A549 (cell line): ENCODE measurements at regions not wholly inside any gene's neighbourhood (a gene's known extent, or its start where the extent isn't known, plus 50 kb on each side); places are given as distances from the start of the nearest gene placed in this dataset.

ENCODE experiments used
- ATAC-seq, 2 experiments: fragments of 200-7000 bp in 1 of 2; fragments of >200 bp in 1 of 2; cut with Nextera tagmentation in 1 of 2; cut with Tn5 transposase in 1 of 2; 3 replicates each; pipeline versions ENCODE4 v1.8.0 to v1.9.1; 2018 to 2020; ENCODE audit warnings: mild to moderate bottlenecking in 1 of 2, moderate library complexity in 1 of 2
- CTCF ChIA-PET: fragments of 300-600 bp; sonication (Branson Sonifier 250); formaldehyde crosslinking; extraction: SDS; loops from one replicate; lab custom pipeline; 2021; ENCODE audit warnings: antibody characterized with exemption, inconsistent platforms; lab: Yijun Ruan, JAX
- POLR2A ChIA-PET: fragments of 350-600 bp; formaldehyde crosslinking; extraction: SDS; loops from one replicate; lab custom pipeline; 2021; ENCODE audit warnings: antibody characterized with exemption, inconsistent platforms; lab: Yijun Ruan, JAX
- DNase-seq, 2 experiments: peaks; one replicate each; pipeline versions ENCODE4 v3.0.0 to v3.0.0-alpha.2; 2011 to 2016; ENCODE audit warnings: low read depth in 1 of 2, low spot score in 1 of 2
- FAIRE-seq: peaks from 2 replicates; lab custom pipeline; 2011; peaks lifted over from hg19 to GRCh38; lab: Jason Lieb, UNC
- H3K27ac ChIP-seq, 2 experiments: fragments of >200 bp; sonication (Bioruptor Twin); formaldehyde crosslinking; 3 replicates each; pipeline ENCODE4 v1.5.1; 2016 to 2017
- H3K4me1 ChIP-seq: fragments of >200 bp; sonication (Bioruptor Twin); formaldehyde crosslinking; 3 replicates; pipeline ENCODE4 v1.6.1; 2016
- H3K4me2 ChIP-seq: fragments of >200 bp; sonication (Bioruptor Twin); formaldehyde crosslinking; 3 replicates; pipeline ENCODE4 v1.6.1; 2016
- H3K4me3 ChIP-seq: fragments of >200 bp; sonication (Bioruptor Twin); formaldehyde crosslinking; 3 replicates; pipeline ENCODE4 v1.5.1; 2016
- H3K9me3 ChIP-seq: fragments of >200 bp; sonication (Bioruptor Twin); formaldehyde crosslinking; 3 replicates; pipeline ENCODE4 v1.6.1; 2016
- ATOH8 ChIP-seq: fragments of 250-450 bp; sonication (Bioruptor Pico); IDR thresholded peaks from 2 replicates; pipeline ENCODE4 v1.5.0; 2020; ENCODE audit warnings: low read depth, mild to moderate bottlenecking, moderate library complexity
- CBX8 ChIP-seq: fragments of 200-600 bp; sonication (generic); IDR thresholded peaks from 2 replicates; pipeline ENCODE4 v1.6.1; 2016
- CEBPB ChIP-seq, 2 experiments: fragments of >200 bp in 1 of 2; sonication (Bioruptor Twin) in 1 of 2; formaldehyde crosslinking in 1 of 2; IDR thresholded peaks; 2 replicates each; pipeline ENCODE4 v1.6.1; 2012 to 2016
- CHD2 ChIP-seq: fragments of 150-350 bp; IDR thresholded peaks from 2 replicates; pipeline ENCODE4 v1.6.1; 2014; ENCODE audit warnings: low read length; ENCODE audit not compliant: partially characterized antibody
- CHD4 ChIP-seq: fragments of 200-600 bp; sonication (generic); IDR thresholded peaks from 2 replicates; pipeline ENCODE4 v1.6.1; 2016; ENCODE audit warnings: antibody characterized with exemption, mild to moderate bottlenecking, borderline replicate concordance
- FOSB ChIP-seq: fragments of 250-450 bp; sonication (Bioruptor Pico); IDR thresholded peaks from 2 replicates; pipeline ENCODE4 v1.5.0; 2020; ENCODE audit warnings: mild to moderate bottlenecking, moderate library complexity
- FOSL2 ChIP-seq, 2 experiments: fragments of 450-650 bp in 1 of 2; fragments of >200 bp in 1 of 2; sonication (Bioruptor Twin) in 1 of 2; formaldehyde crosslinking; IDR thresholded peaks; 2 replicates each; pipeline versions ENCODE4 v1.5.0 to v1.6.1; 2016 to 2020; ENCODE audit warnings: mild to moderate bottlenecking in 1 of 2, moderate library complexity in 1 of 2
- FOXS1 ChIP-seq: fragments of 250-450 bp; sonication (Bioruptor Pico); IDR thresholded peaks from 2 replicates; pipeline ENCODE4 v1.5.0; 2020; ENCODE audit warnings: mild to moderate bottlenecking, moderate library complexity
- HDAC2 ChIP-seq: fragments of 200-600 bp; sonication (generic); IDR thresholded peaks from 2 replicates; pipeline ENCODE4 v1.6.1; 2016
- HOXB5 ChIP-seq: fragments of 250-450 bp; sonication (Bioruptor Pico); IDR thresholded peaks from 2 replicates; pipeline ENCODE4 v1.5.0; 2020; ENCODE audit warnings: mild to moderate bottlenecking, moderate library complexity
- JUN ChIP-seq, 2 experiments: fragments of >200 bp; sonication (Bioruptor Twin); formaldehyde crosslinking; IDR thresholded peaks; 2 replicates in 1 of 2; 3 replicates in 1 of 2; pipeline ENCODE4 v1.6.1; 2016 to 2017
- MAFK ChIP-seq: fragments of 450-650 bp; IDR thresholded peaks from 2 replicates; pipeline ENCODE4 v1.6.1; 2014; ENCODE audit not compliant: partially characterized antibody
- MAX ChIP-seq: IDR thresholded peaks from 2 replicates; pipeline ENCODE4 v1.6.1; 2012
- PHF8 ChIP-seq: fragments of 200-600 bp; sonication (generic); IDR thresholded peaks from 2 replicates; pipeline ENCODE4 v1.6.1; 2016; ENCODE audit warnings: low read depth, mild to moderate bottlenecking, antibody characterized with exemption, moderate library complexity, borderline replicate concordance
- POLR2AphosphoS2 ChIP-seq: conservative IDR thresholded peaks from 2 replicates; pipeline ENCODE4 v1.6.1; 2012; ENCODE audit warnings: low read length, improper control_type of control experiment, inconsistent platforms
- RAD21 ChIP-seq, 2 experiments: fragments of >200 bp in 1 of 2; sonication (Bioruptor Twin) in 1 of 2; formaldehyde crosslinking in 1 of 2; IDR thresholded peaks in 1 of 2; conservative IDR thresholded peaks in 1 of 2; 2 replicates in 1 of 2; 3 replicates in 1 of 2; pipeline ENCODE4 v1.6.1; 2012 to 2018; ENCODE audit warnings: inconsistent platforms in 1 of 2
- RARB ChIP-seq: fragments of 250-450 bp; sonication (Bioruptor Pico); IDR thresholded peaks from 2 replicates; pipeline ENCODE4 v1.8.0; 2021; ENCODE audit warnings: mild to moderate bottlenecking, moderate library complexity
- RFX5 ChIP-seq: fragments of 450-650 bp; IDR thresholded peaks from 2 replicates; pipeline ENCODE4 v1.7.1; 2014; ENCODE audit warnings: antibody characterized with exemption, mild to moderate bottlenecking, moderate library complexity
- SMC3 ChIP-seq: fragments of >200 bp; sonication (Bioruptor Twin); formaldehyde crosslinking; IDR thresholded peaks from 3 replicates; pipeline ENCODE4 v1.6.1; 2018; ENCODE audit warnings: inconsistent platforms
- SREBF2 ChIP-seq: fragments of 450-650 bp; IDR thresholded peaks from 2 replicates; pipeline ENCODE4 v1.6.1; 2014; ENCODE audit warnings: mild to moderate bottlenecking, moderate library complexity
- TFCP2L1 ChIP-seq: fragments of 250-450 bp; sonication (Bioruptor Pico); IDR thresholded peaks from 2 replicates; pipeline ENCODE4 v1.5.0; 2021; ENCODE audit warnings: mild to moderate bottlenecking
- USF2 ChIP-seq: fragments of 450-650 bp; IDR thresholded peaks from 2 replicates; pipeline ENCODE4 v1.6.1; 2014; ENCODE audit warnings: antibody characterized with exemption
- ZC3H11A ChIP-seq: fragments of 450-650 bp; IDR thresholded peaks from 2 replicates; pipeline ENCODE4 v1.6.1; 2014; ENCODE audit warnings: antibody characterized with exemption, mild to moderate bottlenecking
- ZNF302 ChIP-seq: fragments of 250-450 bp; sonication (Bioruptor Pico); IDR thresholded peaks from 2 replicates; pipeline ENCODE4 v1.9.0; 2021; ENCODE audit warnings: inconsistent platforms, mild to moderate bottlenecking, moderate library complexity
- WGBS: methylation state at CpG from one replicate; pipeline ENCODE4 v1.1.6; 2017; ENCODE audit errors: missing lambda C conversion rate; 5-methylcytosine and 5-hydroxymethylcytosine counted together
- TF ChIP-seq, protein P1 (sequence below): fragments of >200 bp; sonication (Bioruptor Twin); formaldehyde crosslinking; IDR thresholded peaks from 3 replicates; pipeline ENCODE4 v1.5.1; 2016
- TF ChIP-seq, protein P2 (sequence below): fragments of 150-350 bp; IDR thresholded peaks from 2 replicates; pipeline ENCODE4 v1.6.1; 2014; ENCODE audit warnings: low read depth, mild to moderate bottlenecking, low read length

DNA sequence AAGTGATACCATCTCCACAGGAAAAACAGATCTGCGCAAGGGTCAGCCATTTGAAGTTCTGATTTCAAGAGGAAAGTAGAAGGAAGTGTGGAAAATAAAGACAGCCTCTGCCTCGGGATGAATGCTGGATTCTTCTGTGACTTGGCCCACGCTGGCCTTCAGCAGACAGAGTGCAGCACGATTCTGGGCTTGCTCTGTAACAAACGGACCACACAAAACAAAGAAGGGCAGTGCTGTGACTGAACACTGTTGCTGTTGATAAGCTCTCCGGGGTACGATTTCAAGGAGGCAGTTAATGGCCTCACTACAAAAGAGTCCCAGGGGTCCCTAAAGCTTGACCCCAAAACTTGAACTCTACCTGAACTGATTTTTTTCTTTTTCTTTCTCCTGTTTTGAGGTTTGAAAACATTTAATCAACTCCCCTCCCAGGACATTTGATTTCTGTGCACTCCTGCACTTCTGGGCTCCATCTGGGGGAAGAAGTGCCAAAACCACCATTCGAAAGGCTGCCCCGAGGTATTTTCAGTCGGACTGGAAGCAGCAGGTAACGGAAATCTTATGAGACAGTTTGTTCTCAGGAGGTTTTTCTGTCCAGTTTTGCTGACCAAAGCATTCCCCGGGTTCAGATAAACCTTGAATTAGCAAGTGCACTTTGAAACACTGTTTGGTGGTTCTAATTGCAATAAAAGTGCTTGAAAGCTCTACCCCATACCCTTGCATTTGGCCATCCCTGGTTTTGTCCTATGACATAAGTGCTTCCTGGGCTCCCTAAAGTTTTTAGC, 189.6 kb downstream of the MYLK4 start:
- no peak for ATAC-seq
- no peaks in the 10 kb centered on the region for H3K4me1 ChIP-seq
- POLR2A ChIA-PET = no interaction called here
- no peaks in the 10 kb centered on the region for H3K9me3 ChIP-seq
- no peak for TF ChIP-seq HDAC2
- TF ChIP-seq MAFK = peak; percentile 39
- TF ChIP-seq JUN (IDR thresholded peaks at IDR 0.05) = no peak
- H3K27ac ChIP-seq = no peak overlapping the region
- 83% methylated on average over 12 of the region's 12 CpGs for WGBS
- no peak overlapping the region for H3K4me2 ChIP-seq
- CTCF ChIA-PET = no interaction called here
- no peak overlapping the region for H3K4me3 ChIP-seq
- DNase-seq = no peak
- FAIRE-seq = no peak

DNA sequence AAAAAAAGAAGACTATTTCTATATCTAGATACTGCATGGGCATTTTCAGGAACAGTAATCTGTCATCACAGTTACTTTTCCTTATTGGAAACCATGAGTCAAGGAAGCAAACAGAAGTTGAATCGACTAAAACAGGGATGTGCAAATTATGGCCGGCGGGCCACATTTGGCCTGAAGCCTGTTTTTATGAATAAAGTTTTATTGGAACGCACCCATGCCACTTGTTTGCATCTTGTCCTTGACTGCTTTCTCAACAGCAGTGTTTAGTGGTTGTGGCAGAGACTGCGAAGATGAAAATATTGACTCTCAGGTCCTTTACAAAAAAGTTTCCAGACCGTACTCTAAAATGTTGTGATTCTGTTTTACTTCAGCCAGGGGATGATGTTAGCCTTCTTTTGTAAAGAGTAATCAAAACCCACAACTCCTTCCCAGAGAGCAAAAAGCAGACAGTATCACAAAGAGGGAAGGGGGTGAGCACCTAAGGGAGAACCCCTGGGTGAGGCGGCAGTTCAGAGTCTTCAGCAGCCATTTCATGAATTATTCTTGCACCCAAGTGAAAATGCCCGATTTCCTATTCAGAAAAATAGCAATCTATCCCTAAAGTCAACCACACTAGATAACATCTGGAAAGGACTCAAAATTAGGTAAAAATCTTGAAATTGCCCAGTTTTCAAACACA, 190.4 kb downstream of the MYLK4 start:
- ATAC-seq (no peak), DNase-seq (no peak), FAIRE-seq (no peak)
- WGBS = 72% methylated on average over 8 of the region's 8 CpGs
- TF ChIP-seq POLR2AphosphoS2 (no peak), CHD4 (no peak), SREBF2 (no peak), ZC3H11A (no peak), FOXS1 (no peak), RAD21 (conservative IDR thresholded peaks at IDR 0.05 in 1 of 2, IDR thresholded peaks at IDR 0.05 in 1 of 2) (no peak), CEBPB (IDR thresholded peaks at IDR 0.05) (no peak), HOXB5 (no peak), RFX5 (no peak), FOSL2 (IDR thresholded peaks at IDR 0.05) (no peak), FOSL2 (CRISPR knock-in tag; IDR thresholded peaks at IDR 0.05) (no peak), JUN (IDR thresholded peaks at IDR 0.05) (no peak), PHF8 (no peak)
- TF ChIP-seq, protein P1, sequence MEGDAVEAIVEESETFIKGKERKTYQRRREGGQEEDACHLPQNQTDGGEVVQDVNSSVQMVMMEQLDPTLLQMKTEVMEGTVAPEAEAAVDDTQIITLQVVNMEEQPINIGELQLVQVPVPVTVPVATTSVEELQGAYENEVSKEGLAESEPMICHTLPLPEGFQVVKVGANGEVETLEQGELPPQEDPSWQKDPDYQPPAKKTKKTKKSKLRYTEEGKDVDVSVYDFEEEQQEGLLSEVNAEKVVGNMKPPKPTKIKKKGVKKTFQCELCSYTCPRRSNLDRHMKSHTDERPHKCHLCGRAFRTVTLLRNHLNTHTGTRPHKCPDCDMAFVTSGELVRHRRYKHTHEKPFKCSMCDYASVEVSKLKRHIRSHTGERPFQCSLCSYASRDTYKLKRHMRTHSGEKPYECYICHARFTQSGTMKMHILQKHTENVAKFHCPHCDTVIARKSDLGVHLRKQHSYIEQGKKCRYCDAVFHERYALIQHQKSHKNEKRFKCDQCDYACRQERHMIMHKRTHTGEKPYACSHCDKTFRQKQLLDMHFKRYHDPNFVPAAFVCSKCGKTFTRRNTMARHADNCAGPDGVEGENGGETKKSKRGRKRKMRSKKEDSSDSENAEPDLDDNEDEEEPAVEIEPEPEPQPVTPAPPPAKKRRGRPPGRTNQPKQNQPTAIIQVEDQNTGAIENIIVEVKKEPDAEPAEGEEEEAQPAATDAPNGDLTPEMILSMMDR = no peak
- TF ChIP-seq, protein P2, sequence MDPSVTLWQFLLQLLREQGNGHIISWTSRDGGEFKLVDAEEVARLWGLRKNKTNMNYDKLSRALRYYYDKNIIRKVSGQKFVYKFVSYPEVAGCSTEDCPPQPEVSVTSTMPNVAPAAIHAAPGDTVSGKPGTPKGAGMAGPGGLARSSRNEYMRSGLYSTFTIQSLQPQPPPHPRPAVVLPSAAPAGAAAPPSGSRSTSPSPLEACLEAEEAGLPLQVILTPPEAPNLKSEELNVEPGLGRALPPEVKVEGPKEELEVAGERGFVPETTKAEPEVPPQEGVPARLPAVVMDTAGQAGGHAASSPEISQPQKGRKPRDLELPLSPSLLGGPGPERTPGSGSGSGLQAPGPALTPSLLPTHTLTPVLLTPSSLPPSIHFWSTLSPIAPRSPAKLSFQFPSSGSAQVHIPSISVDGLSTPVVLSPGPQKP = no peak
- Histone ChIP-seq H3K4me3 (no peak overlapping the region), H3K27ac (no peak overlapping the region), H3K4me2 (no peak overlapping the region), H3K9me3 (no peaks in the 10 kb centered on the region), H3K4me1 (no peaks in the 10 kb centered on the region)
- ChIA-PET POLR2A (no interaction called here), CTCF (no interaction called here)

DNA sequence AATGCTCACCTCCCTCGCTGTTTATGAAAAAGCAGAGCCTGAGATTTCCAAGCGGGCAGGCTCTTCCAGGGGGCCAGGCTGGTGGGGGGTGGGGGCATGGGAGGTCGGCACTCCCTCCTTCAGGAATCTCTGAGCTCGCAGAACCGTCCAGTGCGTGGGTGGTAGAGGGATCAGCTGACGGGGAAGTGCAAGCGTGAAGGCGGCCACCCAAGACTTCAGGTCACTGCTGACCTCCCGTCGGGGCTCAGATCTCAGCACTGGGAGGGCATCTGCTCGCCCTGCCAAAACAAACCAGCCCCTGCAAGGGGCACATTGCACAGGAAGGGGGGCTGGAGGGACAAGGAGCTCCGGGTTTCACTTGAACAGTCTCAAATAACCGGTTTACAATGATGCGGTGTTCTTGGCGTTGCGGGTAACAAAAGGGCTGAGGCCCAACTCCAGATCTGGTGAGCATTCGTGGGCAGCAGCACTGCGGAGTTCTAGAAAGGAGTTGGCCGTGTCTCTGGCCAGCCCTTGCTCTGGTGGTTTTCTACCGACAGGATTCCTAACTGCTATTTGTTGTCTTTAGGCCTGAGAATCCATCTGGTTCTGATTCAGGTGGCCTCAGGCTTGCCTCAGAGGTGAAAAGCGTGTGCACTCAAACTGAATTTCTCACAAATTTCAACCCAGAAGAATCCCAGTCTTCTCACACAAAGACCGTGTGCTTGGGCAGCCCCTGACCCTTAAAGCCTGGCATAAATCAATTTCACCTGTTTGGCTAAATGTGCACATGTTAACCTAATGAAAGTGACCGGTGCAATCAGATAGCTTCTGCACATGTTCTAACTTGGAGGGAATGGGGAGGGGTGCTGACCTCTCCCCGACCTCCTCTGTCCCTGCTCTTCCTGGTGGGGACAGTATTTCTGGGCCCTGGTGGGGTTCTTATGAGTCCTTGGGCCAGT, 191.6 kb downstream of the MYLK4 start:
- ATAC-seq = no peak
- H3K4me2 ChIP-seq = no peak overlapping the region
- ChIA-PET CTCF (interaction anchor here (0.5 to 0.9 kb wide), 3 partner anchors 75 to 163 kb away, joined by 3 to 5 read pairs (median 4); no protein-coding TSS in a partner anchor), POLR2A (interaction anchor here (0.6 kb wide), 1 partner anchor 1020 kb away, joined by 3 read pairs; no protein-coding TSS in a partner anchor)
- no peak for FAIRE-seq
- 81% methylated on average over 17 of the region's 25 CpGs for WGBS
- no peaks in the 10 kb centered on the region for H3K9me3 ChIP-seq
- no peak for TF ChIP-seq ZNF302 (CRISPR knock-in tag)
- TF ChIP-seq CBX8 = no peak
- TF ChIP-seq HDAC2 = no peak
- TF ChIP-seq CHD2 = no peak
- TF ChIP-seq ATOH8 (CRISPR knock-in tag) = no peak
- TF ChIP-seq TFCP2L1 (CRISPR knock-in tag) = no peak
- no peak for TF ChIP-seq FOSB
- TF ChIP-seq SMC3 = no peak
- TF ChIP-seq MAX = no peak
- TF ChIP-seq USF2 = no peak
- no peak for TF ChIP-seq RARB (CRISPR knock-in tag)
- TF ChIP-seq, all 56 proteins: peak for 0
- Histone ChIP-seq H3K4me1 (no peaks in the 10 kb centered on the region), H3K27ac (no peak overlapping the region), H3K4me3 (no peak overlapping the region)
- DNase-seq = no peak
